ENCODE measurements at regions not wholly inside any gene's neighbourhood (a gene's known extent, or its start where the extent isn't known, plus 50 kb on each side); places are given as distances from the start of the nearest gene placed in this dataset.

GRCh38 chr4:186848437-186848836, 124.8 kb upstream of the FAT1 start:
- TF ChIP-seq POLR2A (IDR thresholded peaks at IDR 0.05; ENCODE audit: low read depth, low read length) (no peak), RAD21 (IDR thresholded peaks at IDR 0.05; ENCODE audit: low read length) (no peak)
